ENCODE measurements at regions not wholly inside any gene's neighbourhood (a gene's known extent, or its start where the extent isn't known, plus 50 kb on each side); places are given as distances from the start of the nearest gene placed in this dataset.

DNA sequence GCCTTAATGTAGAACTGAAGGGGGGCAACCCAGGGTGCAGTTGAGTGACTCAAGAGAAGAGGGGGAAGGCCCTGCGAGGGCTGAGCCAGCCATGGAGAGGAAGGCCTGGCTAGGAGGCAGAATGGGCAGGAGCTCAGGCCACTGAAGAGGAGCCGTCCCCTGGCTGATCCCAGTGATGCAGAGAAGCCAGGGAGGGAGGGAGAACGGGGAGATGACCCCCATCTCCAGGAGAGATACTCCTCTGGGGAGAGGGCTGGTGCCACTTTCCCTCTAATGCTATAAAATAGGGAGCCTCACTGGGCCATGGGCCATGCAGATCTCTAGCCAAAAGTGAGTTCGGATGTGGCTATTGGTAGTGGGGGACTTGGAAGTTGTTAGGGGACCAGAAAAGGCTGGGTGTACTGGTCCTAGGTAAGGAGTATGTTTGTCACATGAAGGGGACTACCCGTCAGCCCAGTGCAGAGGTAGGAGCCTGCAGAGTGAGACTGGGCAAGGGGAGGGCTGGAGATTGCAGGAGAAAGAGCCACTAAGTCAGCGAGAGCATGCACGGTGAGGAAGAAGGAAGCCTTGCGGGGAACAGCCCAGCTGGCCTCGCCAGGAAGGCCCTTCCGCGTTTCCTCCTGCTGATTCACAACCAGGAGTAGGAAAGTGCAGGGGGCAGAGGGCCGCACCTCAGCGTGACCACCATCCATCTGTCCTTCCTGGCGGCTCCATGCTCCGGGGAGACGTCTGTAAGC, 347.6 kb downstream of the TCERG1L start:
- TF ChIP-seq POLR2A (IDR thresholded peaks at IDR 0.05; ENCODE audit: low read depth, low read length) (no peak), RCOR1 (IDR thresholded peaks at IDR 0.05; ENCODE audit: insufficient replicate concordance, low read length) (no peak), RAD21 (IDR thresholded peaks at IDR 0.05; ENCODE audit: low read length) (no peak), FOS (IDR thresholded peaks at IDR 0.05; ENCODE audit: low read depth, low read length) (no peak), CHD1 (IDR thresholded peaks at IDR 0.05; ENCODE audit: low read depth, low read length) (no peak), BHLHE40 (IDR thresholded peaks at IDR 0.05; ENCODE audit: low read depth, low read length) (no peak), RFX5 (IDR thresholded peaks at IDR 0.05; ENCODE audit: low read depth, low read length) (no peak), MAFK (IDR thresholded peaks at IDR 0.05; ENCODE audit: low read depth, low read length) (no peak)
- TF ChIP-seq, protein P1, sequence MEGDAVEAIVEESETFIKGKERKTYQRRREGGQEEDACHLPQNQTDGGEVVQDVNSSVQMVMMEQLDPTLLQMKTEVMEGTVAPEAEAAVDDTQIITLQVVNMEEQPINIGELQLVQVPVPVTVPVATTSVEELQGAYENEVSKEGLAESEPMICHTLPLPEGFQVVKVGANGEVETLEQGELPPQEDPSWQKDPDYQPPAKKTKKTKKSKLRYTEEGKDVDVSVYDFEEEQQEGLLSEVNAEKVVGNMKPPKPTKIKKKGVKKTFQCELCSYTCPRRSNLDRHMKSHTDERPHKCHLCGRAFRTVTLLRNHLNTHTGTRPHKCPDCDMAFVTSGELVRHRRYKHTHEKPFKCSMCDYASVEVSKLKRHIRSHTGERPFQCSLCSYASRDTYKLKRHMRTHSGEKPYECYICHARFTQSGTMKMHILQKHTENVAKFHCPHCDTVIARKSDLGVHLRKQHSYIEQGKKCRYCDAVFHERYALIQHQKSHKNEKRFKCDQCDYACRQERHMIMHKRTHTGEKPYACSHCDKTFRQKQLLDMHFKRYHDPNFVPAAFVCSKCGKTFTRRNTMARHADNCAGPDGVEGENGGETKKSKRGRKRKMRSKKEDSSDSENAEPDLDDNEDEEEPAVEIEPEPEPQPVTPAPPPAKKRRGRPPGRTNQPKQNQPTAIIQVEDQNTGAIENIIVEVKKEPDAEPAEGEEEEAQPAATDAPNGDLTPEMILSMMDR (conservative IDR thresholded peaks at IDR 0.05; ENCODE audit: low read depth, low read length), result no peak
- TF ChIP-seq, protein P2, sequence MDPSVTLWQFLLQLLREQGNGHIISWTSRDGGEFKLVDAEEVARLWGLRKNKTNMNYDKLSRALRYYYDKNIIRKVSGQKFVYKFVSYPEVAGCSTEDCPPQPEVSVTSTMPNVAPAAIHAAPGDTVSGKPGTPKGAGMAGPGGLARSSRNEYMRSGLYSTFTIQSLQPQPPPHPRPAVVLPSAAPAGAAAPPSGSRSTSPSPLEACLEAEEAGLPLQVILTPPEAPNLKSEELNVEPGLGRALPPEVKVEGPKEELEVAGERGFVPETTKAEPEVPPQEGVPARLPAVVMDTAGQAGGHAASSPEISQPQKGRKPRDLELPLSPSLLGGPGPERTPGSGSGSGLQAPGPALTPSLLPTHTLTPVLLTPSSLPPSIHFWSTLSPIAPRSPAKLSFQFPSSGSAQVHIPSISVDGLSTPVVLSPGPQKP (IDR thresholded peaks at IDR 0.05; ENCODE audit: borderline replicate concordance, low read depth, low read length), result no peak
